ENCODE measurements at regions not wholly inside any gene's neighbourhood (a gene's known extent, or its start where the extent isn't known, plus 50 kb on each side); places are given as distances from the start of the nearest gene placed in this dataset.

DNA sequence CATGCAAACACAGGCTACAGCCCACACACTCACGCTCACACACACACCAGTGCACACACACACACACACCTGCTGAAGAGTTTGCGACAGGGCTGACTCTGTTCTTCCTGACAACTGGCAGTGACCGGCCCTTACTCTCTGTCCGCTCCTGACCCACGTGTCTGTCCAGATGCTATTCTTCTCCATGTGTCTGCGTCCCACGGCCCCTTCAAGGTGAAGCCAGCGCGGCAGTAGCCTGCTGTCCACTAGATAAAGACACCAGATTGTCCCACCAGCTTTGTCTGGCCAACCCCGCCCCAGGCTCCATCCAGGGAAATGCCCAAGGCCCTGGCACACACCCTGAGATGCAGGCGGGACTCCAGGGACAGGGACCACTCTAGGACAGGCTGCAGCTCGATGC is 713.9 kb downstream of the BRD1 start:
- TF ChIP-seq, protein P1, sequence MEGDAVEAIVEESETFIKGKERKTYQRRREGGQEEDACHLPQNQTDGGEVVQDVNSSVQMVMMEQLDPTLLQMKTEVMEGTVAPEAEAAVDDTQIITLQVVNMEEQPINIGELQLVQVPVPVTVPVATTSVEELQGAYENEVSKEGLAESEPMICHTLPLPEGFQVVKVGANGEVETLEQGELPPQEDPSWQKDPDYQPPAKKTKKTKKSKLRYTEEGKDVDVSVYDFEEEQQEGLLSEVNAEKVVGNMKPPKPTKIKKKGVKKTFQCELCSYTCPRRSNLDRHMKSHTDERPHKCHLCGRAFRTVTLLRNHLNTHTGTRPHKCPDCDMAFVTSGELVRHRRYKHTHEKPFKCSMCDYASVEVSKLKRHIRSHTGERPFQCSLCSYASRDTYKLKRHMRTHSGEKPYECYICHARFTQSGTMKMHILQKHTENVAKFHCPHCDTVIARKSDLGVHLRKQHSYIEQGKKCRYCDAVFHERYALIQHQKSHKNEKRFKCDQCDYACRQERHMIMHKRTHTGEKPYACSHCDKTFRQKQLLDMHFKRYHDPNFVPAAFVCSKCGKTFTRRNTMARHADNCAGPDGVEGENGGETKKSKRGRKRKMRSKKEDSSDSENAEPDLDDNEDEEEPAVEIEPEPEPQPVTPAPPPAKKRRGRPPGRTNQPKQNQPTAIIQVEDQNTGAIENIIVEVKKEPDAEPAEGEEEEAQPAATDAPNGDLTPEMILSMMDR (conservative IDR thresholded peaks at IDR 0.05; ENCODE audit: low read depth, low read length), result no peak
- TF ChIP-seq EZH2 (IDR thresholded peaks at IDR 0.05; ENCODE audit: low read length, unreplicated experiment) (no peak), EZH2phosphoT487 (IDR thresholded peaks at IDR 0.05; ENCODE audit: borderline replicate concordance, low read length) (no peak)

Measured in PC-3 (cell line).